ENCODE measurements at regions not wholly inside any gene's neighbourhood (a gene's known extent, or its start where the extent isn't known, plus 50 kb on each side); places are given as distances from the start of the nearest gene placed in this dataset.
A peak's percentile ranks its signal among the peaks of the same experiment; 100 is the strongest.

DNA sequence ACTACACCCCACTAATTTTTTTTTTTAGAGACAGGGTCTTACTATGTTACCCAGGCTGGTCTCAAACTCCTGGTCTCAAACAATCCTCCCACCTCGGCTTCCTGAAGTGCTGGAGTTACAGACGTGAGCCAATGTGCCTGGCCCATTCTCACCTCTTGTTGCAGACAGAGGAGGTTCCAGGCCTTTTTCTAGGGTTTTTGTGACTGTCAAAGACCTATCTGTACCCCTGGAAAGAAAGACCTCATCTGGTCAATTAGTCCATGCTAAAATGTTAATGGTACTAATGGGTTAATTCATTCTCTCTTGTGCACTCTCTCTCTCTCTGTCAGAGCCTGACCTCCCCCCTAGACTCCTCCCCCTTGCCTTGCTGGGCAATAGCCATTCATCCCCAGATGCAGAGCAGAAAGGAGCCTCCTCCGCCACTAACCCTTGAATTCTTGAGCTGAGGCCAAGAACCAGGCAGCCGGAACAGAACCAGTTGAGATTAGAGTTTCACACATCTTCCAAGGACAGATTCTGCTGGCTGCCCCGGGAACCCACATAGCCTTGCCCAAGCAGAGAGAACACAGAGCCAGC lies 209.7 kb downstream of the SKIDA1 start:
- no peak for DNase-seq

DNA sequence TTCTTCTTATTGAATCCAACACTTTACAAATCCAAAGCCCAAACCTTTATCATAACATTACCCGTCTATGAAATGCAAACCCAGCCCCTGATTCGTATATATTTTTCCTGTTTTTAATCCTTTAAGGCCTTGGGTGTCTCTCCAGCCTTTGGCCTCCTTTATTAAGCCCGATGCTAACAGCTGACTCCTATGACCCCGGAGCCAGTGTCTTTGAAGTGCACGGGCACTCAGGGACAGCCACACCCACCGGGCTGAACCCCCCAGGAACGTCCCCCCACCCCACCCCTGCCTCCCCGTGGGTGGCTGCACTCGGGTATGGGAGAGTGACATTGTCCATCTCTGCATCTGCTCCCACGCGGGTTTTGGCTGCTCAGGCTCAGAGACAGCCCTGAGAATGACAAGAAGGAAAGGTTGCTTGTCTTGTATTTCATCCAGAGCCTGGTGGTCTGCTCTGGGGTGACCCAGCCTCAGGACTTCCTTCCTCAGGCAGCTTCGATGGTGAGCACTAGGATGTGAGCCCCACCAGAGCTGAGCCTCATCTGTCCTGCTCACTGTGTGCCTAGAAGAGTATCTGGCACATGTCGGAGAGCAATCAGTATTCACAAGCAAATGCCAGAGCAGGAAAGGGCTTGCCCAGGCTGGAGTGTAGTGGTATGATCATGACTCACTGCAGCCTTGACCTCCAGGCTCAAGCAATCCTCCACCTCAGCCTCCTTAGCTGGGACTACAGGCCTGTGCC lies 210.4 kb downstream of the SKIDA1 start:
- DNase-seq: no peak

DNA sequence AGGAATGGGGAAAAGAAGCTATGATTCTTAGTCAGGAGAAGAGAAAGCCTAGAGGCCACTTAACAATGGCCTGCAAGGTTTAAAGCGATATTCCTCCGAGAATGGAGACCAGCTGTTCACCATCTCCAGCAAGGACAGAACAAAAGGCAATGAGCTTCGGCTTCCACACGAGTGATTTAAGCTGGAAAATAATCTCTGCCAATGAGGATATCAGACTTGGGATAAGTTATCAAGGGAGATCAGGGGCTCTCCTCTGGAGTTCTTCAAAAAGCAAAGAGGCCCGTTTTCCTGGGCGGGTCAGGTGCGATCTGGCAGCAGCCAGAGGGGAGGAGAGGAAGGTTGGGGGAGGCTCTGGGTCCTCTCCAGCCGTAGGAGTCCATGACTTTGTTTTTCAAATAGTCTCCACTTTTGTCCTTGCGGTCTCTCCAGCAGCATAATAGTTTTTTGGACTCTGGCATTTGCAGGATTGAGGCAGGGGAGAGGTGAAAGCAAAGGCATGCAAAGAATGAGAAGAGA lies 211.3 kb downstream of the SKIDA1 start:
- DNase-seq: peak; percentile 73

DNA sequence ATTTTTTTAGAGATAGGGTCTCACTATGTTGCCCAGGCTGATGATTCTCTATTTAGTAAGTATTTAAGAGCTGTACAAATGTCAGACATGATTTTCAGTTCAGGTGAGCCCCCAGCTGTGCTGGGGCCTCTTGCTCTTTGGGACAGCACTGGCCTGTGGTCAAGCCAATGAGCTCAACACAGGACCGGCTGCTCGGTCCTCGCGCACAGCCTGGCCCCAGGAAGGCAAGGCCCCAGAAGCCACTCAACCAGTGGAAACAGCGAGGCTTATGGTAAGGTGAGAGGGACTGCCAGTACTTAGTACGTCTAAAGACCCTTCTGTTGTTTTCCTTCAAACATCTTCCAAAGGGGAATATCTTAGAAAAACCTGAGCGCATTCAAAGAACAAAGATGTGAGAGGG lies 211.8 kb downstream of the SKIDA1 start:
- no peak for DNase-seq

- DNase-seq: no peak
These were observed 214.1 kb downstream of the SKIDA1 start for GRCh38 chr10:21311426-21311825.

DNA sequence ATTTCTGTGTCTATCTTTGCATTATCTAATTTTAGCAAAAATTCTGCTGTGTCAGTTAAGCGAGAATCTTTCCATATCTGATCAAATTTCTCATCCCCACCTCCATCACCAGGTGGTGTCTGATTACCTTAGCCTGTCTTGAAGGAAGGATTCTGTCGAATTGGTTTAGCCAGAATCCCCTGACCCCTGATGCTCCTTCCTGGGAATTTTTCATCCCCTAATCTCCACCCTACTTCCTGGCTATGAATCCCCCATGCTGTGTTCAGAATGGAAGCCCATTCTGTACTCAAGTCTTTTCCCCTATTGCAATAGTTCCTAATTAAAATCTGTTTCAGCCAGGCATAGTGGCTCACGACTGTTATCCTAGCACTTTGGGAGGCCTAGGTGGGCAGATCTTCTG lies 216.1 kb downstream of the SKIDA1 start:
- DNase-seq: no peak

DNA sequence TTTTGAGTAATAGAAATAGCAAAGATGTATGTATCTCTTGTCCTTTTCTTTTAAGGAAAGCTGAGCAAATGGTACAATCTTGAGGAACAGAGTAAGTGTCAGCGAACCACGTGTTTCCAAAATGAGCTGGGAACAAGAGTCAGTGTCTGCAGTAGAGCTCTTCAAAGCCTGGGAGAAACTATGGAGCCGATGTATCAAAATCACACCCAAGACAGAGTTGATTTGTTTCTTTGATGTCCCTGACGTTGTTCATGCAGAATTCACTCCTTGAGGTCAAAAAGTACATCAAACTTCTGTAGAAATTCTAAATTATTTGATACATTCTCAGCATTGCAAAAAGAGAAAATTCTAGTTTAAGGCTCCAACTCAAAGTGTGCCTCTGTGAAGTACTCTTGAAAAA lies 216.5 kb downstream of the SKIDA1 start:
- DNase-seq: no peak

GRCh38 chr10:21308018-21308417 lies 217.5 kb downstream of the SKIDA1 start:
- no peak for DNase-seq

GRCh38 chr10:21304608-21305007 lies 220.9 kb downstream of the SKIDA1 start:
- DNase-seq: no peak

DNA sequence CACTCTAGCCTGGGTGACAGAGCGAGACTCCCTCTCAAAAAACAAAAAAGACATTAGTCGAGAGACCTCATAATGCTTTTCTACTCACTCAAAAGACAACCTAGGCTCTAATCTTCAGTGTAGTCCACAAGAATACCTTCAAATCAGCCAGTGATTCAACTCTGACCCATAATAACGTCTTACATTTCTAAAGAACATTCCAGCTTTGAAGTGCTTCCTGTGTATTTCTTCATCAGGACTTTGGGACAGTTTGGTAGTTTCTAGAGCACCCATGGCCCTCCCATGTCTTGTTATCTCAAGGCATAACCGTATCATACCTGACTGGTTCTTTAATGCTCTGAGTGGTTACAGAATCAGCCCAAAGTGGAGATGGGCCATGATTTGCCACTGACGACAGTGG lies 221.3 kb downstream of the SKIDA1 start:
- DNase-seq: no peak

GRCh38 chr10:21300551-21300950 lies 224.9 kb downstream of the SKIDA1 start:
- DNase-seq: no peak

DNA sequence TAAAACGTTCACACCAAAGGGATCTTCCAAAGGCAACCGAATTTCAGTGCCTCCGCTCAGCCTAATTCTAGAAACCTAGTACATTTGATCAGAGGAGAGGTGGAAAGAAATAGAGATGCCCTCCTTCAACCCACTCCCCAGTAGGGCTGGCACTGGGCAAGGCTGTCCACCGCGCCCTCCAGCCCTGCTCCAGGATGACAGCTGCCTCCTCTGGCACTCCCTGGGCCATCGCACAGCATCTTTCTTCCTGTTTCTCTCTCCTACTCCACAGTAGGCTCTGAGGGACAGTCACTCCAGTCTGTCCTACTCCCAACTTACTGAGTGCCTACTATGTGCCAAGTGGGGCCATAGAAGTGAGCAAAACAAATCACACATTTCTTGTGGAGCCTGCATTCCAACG lies 226.2 kb downstream of the SKIDA1 start:
- no peak for DNase-seq

GRCh38 chr10:21298701-21299100 lies 226.8 kb downstream of the SKIDA1 start:
- no peak for DNase-seq

DNA sequence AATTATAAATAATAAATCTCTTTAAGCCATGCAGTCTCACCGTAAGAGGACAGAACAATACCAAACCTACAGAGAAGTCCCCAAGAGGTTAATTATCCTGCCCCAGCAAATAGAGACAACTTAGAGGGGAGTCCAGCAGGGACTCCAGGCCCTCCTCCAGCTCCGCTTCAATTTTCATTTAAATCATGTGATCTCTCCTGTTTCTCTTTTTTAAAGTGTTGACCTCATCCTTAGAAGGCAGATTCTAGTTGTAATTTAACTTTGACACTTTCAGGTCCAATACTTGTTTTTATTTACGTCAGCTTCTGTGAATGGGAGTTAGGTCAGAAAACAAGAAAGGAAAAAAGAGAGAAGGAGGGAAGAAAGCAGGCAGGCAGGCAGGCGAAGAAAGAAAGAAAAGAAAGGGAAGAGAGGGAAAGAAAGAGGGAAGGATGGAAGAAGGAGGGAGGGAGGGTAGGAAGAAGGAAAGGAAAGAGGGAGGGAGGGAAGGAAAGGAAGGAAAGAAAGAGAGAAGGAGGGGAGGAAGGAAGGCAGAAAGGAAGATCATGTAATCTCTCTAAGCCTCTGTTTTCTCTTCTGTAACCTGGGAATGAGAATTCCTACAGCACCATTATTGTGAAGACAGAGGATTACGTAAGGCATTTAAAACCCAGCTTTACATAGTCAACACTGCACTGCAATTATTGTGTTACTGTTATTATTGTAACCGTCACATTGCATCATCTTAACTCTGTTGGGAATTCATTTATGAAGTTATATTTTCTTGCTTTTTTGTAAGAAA lies 227.7 kb downstream of the SKIDA1 start:
- no peak for DNase-seq

DNA sequence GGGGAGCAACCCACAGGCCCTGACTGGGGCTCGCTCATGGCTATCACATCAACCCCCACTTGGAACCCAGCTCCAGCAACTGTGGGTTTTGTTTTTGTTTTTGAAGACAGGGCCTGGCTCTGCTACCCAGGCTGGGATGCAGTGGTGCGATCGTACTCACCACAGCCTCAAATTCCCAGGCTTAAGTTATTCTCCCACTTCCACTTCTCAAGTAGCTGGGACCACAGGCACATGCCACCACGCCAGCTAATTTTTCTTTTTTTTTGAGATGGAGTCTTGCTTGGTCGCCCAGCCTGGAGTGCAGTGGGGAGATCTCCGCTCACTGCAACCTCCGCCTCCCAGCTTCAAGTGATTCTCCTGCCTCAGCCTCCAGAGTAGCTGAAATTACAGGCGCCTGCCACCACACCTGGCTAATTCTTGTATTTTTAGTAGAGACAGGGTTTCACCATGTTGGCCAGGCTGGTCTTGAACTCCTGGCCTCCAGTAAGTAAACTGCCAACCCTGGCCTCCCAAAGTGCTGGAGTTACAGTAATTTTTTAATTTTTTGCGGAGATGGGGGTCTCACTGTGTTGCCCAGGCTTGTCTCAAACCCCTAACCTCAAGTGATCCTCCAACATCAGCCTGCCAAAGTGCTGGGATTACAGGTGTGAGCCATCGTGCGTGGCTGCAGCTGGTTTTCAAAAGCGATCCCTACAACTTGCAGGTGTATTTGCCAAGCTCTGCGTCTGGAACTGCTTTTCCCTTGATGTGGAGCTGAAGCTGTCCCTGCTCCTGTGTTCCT lies 228.7 kb downstream of the SKIDA1 start:
- no peak for DNase-seq

DNA sequence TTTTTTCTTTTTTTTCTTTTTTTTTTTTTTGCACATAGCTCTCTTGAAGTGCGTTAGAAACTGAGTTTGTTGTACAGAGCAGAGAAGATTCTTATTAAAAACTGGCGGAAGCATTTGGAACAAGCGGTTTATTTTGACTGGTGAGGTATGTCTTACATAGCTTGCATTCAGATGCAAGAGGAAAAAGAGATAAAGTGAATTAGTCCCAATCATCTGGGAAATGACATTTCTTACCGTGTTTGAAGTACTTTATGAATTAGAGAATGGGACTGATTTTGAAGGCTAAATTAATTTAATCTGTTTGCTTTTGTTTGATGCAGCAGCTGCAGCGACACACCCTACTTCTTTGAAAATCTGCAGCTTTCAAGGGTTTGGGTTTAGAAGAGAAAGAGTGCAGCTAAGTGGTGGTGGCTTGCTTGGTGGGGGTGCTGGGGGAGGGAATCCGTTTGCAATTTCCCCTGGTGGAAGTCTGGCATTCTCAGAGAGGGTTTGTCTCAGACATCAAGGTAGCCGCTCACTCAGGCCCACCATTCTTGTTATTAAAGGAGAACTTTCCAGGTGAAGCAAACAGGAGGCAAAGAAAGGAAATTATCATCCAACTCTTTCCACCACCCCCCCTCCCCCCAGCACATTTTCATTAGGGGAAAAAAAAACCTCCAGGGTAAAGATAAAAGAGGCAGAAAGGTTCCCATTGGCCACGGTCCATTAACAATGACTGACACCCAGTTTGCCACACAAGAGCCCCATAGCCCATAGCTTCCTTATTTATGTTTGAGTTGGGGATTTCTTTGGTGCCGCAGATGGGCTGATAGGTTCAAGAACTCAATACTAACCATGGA lies 231.7 kb downstream of the SKIDA1 start:
- DNase-seq: no peak

- no peak for DNase-seq
These were observed 232.5 kb downstream of the SKIDA1 start for GRCh38 chr10:21292763-21293517.

DNA sequence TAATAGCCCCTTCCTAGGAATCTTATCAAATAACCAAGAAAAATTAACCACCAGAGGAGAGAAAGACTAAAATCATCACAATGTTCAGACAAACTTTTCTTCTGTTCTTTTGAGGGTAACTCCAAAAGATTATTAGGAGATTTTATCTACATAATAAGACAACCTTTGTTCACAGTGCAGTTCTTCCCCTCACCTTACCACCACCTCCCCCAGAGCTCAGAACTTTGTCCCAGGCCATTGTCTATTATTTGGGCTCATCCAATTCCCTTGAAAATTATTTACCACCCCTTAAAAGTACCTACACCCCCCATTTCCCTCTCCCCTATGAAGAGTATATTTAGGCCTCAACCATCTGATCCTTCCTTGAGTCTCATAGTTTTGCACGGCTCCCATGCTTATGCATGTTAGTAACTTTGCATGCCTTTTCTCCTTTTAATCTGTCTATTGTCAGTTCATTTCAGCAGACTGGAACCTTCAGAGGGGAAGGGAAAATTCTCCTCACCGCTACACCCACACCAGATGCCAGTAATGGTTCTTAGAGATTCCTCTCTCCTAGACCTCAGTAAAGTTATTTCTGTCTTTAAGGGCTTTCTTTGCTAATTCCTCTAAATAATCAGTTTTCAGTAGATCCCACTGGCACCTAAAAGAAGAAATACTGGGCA lies 234.9 kb downstream of the SKIDA1 start:
- DNase-seq: no peak

DNA sequence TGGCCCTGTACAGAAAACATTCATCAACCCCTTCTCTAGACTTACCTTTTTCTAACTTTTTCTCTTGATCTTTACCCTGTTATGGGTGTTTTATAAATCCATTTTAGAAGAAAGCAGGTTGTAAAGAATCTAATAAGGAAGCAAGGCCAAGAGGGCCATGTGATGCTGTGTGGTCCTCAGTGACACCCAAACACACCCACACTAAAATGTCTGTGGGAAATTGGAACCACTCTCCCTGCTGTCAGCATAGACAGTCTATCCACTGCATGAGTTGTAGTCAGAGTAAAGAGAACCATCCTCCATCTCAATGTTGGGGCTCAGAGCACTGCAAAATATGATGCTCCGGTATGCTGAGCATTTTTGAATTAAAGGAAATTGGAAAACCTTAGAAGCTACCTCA lies 235.5 kb downstream of the SKIDA1 start:
- no peak for DNase-seq

DNA sequence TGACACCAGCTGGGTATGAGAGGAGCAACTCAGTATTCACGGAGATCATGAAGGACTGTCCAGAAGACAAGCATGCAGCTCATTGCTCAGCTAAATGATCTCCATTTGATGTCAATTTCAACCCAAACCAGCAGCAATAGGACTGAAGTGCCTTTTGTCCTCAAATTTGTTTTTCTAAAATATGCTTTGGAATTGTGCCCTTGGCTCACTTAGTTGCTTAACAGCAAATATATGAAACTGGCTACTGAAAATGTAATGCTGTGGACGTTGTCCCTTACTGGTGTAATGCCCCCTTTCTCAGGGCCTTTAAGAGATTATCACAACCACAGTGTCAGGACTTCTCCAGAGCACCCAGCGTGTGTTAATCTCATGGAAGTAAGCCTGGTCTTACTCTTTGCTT lies 236.2 kb downstream of the SKIDA1 start:
- DNase-seq: no peak
